OCI-LY1 (cell line): ENCODE measurements at regions not wholly inside any gene's neighbourhood (a gene's known extent, or its start where the extent isn't known, plus 50 kb on each side); places are given as distances from the start of the nearest gene placed in this dataset.

Experiments
- CTCF ChIP-seq: fragments of 200-600 bp; sonication (generic), shearing (Covaris generic); IDR thresholded peaks from 2 replicates; pipeline ENCODE4 v1.5.1; 2017; ENCODE audit warnings: mild to moderate bottlenecking, antibody characterized with exemption, low read length, moderate library complexity, mixed read lengths
- EZH2 ChIP-seq: fragments of 200-600 bp; sonication (generic), shearing (Covaris generic); IDR thresholded peaks from 2 replicates; pipeline ENCODE4 v1.8.0; 2017; ENCODE audit warnings: borderline replicate concordance, mixed run types, mild to moderate bottlenecking, antibody characterized with exemption, low read length, moderate library complexity, mixed read lengths

DNA sequence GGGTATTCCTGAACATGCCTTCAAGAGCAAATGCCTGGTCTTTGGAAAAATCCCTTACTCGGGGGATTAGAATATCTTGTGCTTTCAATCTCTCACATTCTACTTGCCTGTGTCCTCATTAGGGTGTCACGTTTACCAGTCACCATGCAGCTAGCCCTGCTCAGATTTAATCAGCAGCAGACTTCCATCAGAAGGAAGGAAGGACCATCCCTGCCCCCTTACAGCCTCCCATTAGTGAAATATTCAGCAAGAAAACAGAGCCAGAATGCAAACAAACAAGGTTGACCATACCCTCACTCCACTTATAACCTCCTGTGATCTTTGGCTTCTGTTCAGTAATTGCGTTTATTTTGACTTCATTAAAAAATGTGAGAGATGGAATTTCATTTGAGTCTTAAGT is 208.6 kb downstream of the CXCL12 start:
- no peak for TF ChIP-seq CTCF
- no peak for TF ChIP-seq EZH2
